ENCODE measurements at regions not wholly inside any gene's neighbourhood (a gene's known extent, or its start where the extent isn't known, plus 50 kb on each side); places are given as distances from the start of the nearest gene placed in this dataset.

DNA sequence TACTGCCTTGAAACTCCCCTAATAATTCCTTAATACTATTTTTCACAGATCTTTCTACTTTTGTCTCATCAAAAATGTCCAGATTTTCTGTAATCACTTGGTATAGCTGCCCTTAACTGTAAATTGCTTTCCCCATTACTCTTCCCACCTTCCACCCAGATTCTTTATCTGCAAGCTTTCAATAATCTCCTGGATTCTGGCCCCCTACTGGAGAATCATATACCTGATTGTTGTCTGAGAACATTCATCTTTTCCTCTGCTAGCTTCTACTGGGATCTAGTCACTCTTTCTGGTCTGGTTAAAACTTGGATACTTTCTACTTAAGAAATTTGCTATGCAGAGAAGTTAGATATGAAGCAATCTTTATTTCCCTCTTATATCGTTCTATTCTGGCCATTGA, 552.6 kb downstream of the PCDH19 start:
- TF ChIP-seq POLR2A (IDR thresholded peaks at IDR 0.05; ENCODE audit: low read length) (no peak), GATA1 (IDR thresholded peaks at IDR 0.05; ENCODE audit: low read depth, low read length) (no peak)

Measured in erythroblast (primary cell).